ENCODE measurements at regions not wholly inside any gene's neighbourhood (a gene's known extent, or its start where the extent isn't known, plus 50 kb on each side); places are given as distances from the start of the nearest gene placed in this dataset.
"Not testable (repeated sequence)": the region's sequence is repeated elsewhere in the genome, so short reads cannot be mapped to it uniquely, and the experiment has no call there.

GRCh38 chr13:99677116-99677951, 176.1 kb downstream of the TM9SF2 start:
- H3K27ac ChIP-seq = no peak overlapping the region
- DNase-seq (ENCODE audit: low spot score) = no peak
- H3K4me3 ChIP-seq = no peak overlapping the region
- TF ChIP-seq CTCF (IDR thresholded peaks at IDR 0.05) = no peak

- no peak overlapping the region for H3K27ac ChIP-seq
- DNase-seq (ENCODE audit: low spot score) = no peak
- no peak for TF ChIP-seq CTCF (IDR thresholded peaks at IDR 0.05)
- no peak overlapping the region for H3K4me3 ChIP-seq
These were observed 170.5 kb downstream of the TM9SF2 start for GRCh38 chr13:99671746-99672145.

GRCh38 chr13:99669096-99669495, 167.8 kb downstream of the TM9SF2 start:
- not testable (repeated sequence) for H3K27ac ChIP-seq; H3K4me3 ChIP-seq; DNase-seq (ENCODE audit: low spot score)

GRCh38 chr13:99666146-99666805, 165.0 kb downstream of the TM9SF2 start:
- TF ChIP-seq CTCF (IDR thresholded peaks at IDR 0.05) = no peak
- Histone ChIP-seq H3K27ac (no peak overlapping the region), H3K4me3 (no peak overlapping the region)
- DNase-seq (ENCODE audit: low spot score) = no peak

GRCh38 chr13:99665711-99666110, 164.4 kb downstream of the TM9SF2 start:
- no peak for DNase-seq (ENCODE audit: low spot score)
- no peak for TF ChIP-seq CTCF (IDR thresholded peaks at IDR 0.05)
- Histone ChIP-seq H3K27ac (no peak overlapping the region), H3K4me3 (no peak overlapping the region)

- H3K27ac ChIP-seq = no peak overlapping the region
- no peak overlapping the region for H3K4me3 ChIP-seq
- no peak for DNase-seq (ENCODE audit: low spot score)
- no peak for TF ChIP-seq CTCF (IDR thresholded peaks at IDR 0.05)
These were observed 162.6 kb downstream of the TM9SF2 start for GRCh38 chr13:99663908-99664307.

GRCh38 chr13:99663185-99663825, 162.0 kb downstream of the TM9SF2 start:
- no peak overlapping the region for H3K27ac ChIP-seq
- H3K4me3 ChIP-seq = no peak overlapping the region
- no peak for DNase-seq (ENCODE audit: low spot score)
- no peak for TF ChIP-seq CTCF (IDR thresholded peaks at IDR 0.05)
